ENCODE measurements at regions not wholly inside any gene's neighbourhood (a gene's known extent, or its start where the extent isn't known, plus 50 kb on each side); places are given as distances from the start of the nearest gene placed in this dataset.
"Not testable (repeated sequence)": the region's sequence is repeated elsewhere in the genome, so short reads cannot be mapped to it uniquely, and the experiment has no call there.

DNA sequence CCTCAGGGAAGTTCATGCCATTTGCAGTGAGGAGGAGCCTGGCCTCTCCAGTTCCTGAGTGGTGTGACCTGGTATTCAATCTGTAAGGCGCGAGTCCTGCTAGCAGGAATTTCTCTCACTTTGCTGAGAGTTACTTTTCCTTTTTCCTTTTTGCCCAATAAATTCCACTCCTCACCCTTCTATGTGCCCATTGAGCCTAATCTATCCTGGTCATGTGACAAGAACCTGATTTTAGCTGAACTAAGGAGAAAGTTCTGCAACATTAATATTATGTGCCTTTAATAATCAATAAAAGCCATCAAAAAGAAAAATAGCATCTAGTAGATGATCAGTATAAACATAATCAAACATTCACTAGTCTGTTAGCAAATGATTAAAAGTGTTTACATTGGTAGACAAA lies 136.1 kb upstream of the POGK start:
- no peak for DNase-seq

DNA sequence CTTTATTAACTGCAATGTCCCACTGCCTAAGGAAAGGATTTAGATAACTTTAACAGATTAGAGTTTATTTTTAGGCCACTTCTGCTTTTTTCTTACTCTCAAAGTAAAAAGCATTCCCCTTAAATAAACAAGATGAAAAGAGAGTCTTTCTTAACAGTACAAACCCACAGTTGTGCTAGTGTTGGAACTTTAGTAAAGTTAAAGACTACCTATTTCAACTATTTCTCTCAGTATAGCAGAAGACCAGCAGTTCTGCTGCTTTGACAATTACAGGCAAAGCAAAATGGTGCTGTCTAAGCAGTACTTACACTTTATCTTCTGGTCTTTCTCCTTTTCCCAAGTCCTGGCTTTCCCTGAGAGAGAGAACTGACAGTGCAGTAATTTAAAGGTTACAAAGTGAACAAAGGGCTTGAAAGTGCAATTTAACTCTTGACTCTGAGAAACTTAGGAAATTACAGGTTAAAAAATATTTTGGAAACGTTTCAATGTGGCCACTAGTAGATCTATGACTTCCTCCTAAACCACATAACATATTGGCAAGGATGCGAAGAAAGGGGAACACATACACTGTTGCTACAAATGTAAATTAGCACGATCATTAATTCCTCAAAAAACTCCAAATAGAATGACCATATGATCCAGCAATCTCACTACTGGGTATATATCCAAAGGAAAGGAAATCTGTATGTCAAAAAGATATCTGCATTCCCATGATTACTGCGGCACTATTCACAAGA lies 135.4 kb upstream of the POGK start:
- DNase-seq: no peak

- no peak for DNase-seq
These were observed 133.6 kb upstream of the POGK start for GRCh38 chr1:166705376-166706289.

GRCh38 chr1:166716620-166717019 lies 122.7 kb upstream of the POGK start:
- no peak for DNase-seq

- DNase-seq: no peak
These were observed 118.1 kb upstream of the POGK start for GRCh38 chr1:166721145-166721544.

DNA sequence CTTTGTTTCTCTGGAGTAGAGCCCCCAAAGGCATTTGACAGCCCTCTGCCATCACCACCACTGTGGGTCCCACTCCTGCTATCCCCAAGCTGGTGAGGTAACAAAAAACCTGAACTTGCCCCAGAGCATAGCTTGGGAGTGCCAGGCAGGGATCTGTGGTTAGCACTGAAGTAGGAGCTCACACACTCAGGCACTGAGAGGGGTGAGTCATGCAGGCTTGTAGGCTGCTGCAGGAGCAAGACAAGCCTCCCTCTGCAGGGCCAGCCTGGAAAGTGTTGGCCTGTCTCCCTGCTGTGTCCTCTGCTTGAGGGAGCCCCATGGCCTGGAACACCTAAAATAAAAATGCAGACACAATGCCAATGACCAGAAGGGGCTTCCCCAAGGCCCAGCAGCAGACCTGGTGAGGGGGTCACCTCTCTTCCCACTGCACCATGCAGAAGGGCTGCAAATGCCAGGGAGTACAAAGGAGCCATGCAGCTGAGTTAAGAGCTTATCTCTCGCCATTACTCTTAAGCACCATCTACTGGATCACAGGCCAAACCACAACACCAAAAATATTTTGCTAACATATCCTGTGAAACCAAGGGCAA lies 108.9 kb upstream of the POGK start:
- peak in 1 of 2 experiments; percentile 24 for DNase-seq

- DNase-seq: no peak
These were observed 101.1 kb upstream of the POGK start for GRCh38 chr1:166738140-166738539.

DNA sequence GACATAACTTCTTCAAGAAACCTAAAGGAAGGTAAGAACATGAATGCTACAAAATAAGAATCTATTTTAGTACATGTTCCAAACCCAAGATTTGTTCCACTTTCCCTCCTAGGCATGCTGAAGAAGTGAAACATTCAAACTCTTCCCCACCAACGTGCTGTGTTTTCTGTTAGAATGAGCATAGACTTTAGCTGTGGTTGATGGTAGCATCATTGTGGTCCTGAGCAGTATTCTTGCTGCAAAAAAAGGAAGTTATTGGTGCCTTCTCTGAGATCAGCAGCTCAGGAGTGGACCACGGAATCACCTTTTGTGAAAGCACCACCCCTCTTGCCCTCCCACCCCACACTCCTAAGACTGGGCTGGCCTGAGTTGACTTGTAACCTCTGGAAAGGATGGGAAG lies 100.4 kb upstream of the POGK start:
- DNase-seq: no peak

GRCh38 chr1:166740668-166741276 lies 98.5 kb upstream of the POGK start:
- DNase-seq: no peak

DNA sequence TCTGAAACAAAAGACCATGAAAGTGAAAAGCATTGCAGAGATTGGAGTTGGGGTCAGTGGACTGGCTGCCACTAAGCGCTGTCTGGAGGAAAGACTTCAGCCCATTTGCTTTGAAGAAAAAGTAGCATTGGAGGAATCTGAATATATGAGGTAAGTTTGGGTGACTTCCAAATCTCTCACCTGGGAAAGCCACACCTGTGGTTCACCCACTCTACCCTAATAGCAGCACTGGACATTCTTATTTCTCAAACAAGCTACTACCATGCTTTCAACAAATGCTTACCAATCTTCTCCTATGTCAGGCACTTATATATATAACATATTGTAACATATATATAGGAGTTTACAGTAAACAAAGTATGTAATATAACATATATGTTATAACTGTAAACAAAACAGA lies 76.0 kb upstream of the POGK start:
- DNase-seq: no peak

GRCh38 chr1:166766942-166767341 lies 72.3 kb upstream of the POGK start:
- DNase-seq: no peak

- DNase-seq: not testable (repeated sequence)
These were observed 54.6 kb upstream of the POGK start for GRCh38 chr1:166784646-166785045.

DNA sequence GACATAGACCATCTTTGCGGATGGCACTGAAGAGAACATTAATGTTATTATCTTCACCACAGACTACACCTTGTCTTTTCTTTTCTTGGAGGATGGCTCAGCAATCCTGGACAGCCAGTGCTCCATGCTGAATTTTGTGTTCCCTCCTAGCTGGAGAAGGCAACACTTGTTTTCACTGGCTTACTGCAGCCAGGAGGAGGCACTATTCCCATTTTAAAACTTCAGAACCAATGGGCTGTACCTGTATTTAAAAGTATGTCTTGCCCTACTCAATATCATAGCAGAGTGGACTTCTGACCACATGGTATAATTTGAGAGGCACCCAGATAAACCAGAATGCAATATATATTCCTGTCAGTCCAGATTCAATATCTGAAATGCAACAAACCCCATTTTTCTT lies 53.3 kb upstream of the POGK start:
- DNase-seq: no peak

GRCh38 chr1:166789286-166789685 lies 50.0 kb upstream of the POGK start:
- no peak for DNase-seq
